ENCODE measurements at regions not wholly inside any gene's neighbourhood (a gene's known extent, or its start where the extent isn't known, plus 50 kb on each side); places are given as distances from the start of the nearest gene placed in this dataset.

- no peak for TF ChIP-seq POLR2A (IDR thresholded peaks at IDR 0.05; ENCODE audit: low read length)
- TF ChIP-seq GATA1 (IDR thresholded peaks at IDR 0.05; ENCODE audit: low read depth, low read length): no peak
These were observed 212.5 kb upstream of the IER5L start for GRCh38 chr9:129390541-129390940.

Measured in erythroblast (primary cell).